ENCODE measurements at regions not wholly inside any gene's neighbourhood (a gene's known extent, or its start where the extent isn't known, plus 50 kb on each side); places are given as distances from the start of the nearest gene placed in this dataset.

GRCh38 chr10:117781216-117781831, 238.8 kb downstream of the EMX2 start:
- TF ChIP-seq, protein P1, sequence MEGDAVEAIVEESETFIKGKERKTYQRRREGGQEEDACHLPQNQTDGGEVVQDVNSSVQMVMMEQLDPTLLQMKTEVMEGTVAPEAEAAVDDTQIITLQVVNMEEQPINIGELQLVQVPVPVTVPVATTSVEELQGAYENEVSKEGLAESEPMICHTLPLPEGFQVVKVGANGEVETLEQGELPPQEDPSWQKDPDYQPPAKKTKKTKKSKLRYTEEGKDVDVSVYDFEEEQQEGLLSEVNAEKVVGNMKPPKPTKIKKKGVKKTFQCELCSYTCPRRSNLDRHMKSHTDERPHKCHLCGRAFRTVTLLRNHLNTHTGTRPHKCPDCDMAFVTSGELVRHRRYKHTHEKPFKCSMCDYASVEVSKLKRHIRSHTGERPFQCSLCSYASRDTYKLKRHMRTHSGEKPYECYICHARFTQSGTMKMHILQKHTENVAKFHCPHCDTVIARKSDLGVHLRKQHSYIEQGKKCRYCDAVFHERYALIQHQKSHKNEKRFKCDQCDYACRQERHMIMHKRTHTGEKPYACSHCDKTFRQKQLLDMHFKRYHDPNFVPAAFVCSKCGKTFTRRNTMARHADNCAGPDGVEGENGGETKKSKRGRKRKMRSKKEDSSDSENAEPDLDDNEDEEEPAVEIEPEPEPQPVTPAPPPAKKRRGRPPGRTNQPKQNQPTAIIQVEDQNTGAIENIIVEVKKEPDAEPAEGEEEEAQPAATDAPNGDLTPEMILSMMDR (IDR thresholded peaks at IDR 0.05; ENCODE audit: borderline replicate concordance, extremely low read depth, low read length, poor library complexity, severe bottlenecking) = no peak
- no peak for TF ChIP-seq EZH2 (IDR thresholded peaks at IDR 0.05; ENCODE audit: borderline replicate concordance, low read depth, low read length, severe bottlenecking)
